ENCODE measurements at regions not wholly inside any gene's neighbourhood (a gene's known extent, or its start where the extent isn't known, plus 50 kb on each side); places are given as distances from the start of the nearest gene placed in this dataset.

GRCh38 chr1:99587008-99587407, 58.9 kb upstream of the PALMD start:
- no peak for DNase-seq

GRCh38 chr1:99589186-99589636, 56.7 kb upstream of the PALMD start:
- DNase-seq = no peak

- peak; percentile 52 for DNase-seq
These were observed 55.2 kb upstream of the PALMD start for GRCh38 chr1:99590578-99591209.

GRCh38 chr1:99591886-99592285, 54.0 kb upstream of the PALMD start:
- DNase-seq = no peak

- DNase-seq = no peak
These were observed 51.7 kb upstream of the PALMD start for GRCh38 chr1:99594205-99594604.

GRCh38 chr1:99595041-99595440, 50.9 kb upstream of the PALMD start:
- no peak for DNase-seq

GRCh38 chr1:99595441-99595840, 50.5 kb upstream of the PALMD start:
- DNase-seq = no peak
